Sigmoid colon (tissue), 6 donors: ENCODE measurements at regions not wholly inside any gene's neighbourhood (a gene's known extent, or its start where the extent isn't known, plus 50 kb on each side); places are given as distances from the start of the nearest gene placed in this dataset.
"Not testable (repeated sequence)": the region's sequence is repeated elsewhere in the genome, so short reads cannot be mapped to it uniquely, and the experiment has no call there.

ENCODE experiments used
- DNase-seq: peaks from one replicate; pipeline ENCODE4 v3.0.0-alpha.2; 2019
- H3K27ac ChIP-seq, 4 donors: fragments of 200-600 bp; sonication (generic); one replicate each; pipeline ENCODE4 v1.5.1; 2016 to 2019; ENCODE audit warnings: mild to moderate bottlenecking in 1 of 4
- H3K27me3 ChIP-seq, 3 donors: fragments of 200-600 bp; sonication (generic); one replicate each; pipeline ENCODE4 v1.5.1; 2019; ENCODE audit warnings: mild to moderate bottlenecking in 1 of 3
- H3K36me3 ChIP-seq, 4 donors: fragments of 200-600 bp; sonication (generic); one replicate each; pipeline ENCODE4 v1.5.1; 2016 to 2019
- H3K4me1 ChIP-seq, 4 donors: fragments of 200-600 bp; sonication (generic); one replicate each; pipeline ENCODE4 v1.5.1; 2017 to 2019
- H3K4me3 ChIP-seq, 4 donors: fragments of 200-600 bp; sonication (generic); one replicate each; pipeline ENCODE4 v1.5.1; 2017 to 2019; ENCODE audit warnings: mild to moderate bottlenecking in 2 of 4, moderate library complexity in 1 of 4
- H3K9me3 ChIP-seq, 4 donors: fragments of 200-600 bp in 3 of 4; sonication (generic) in 3 of 4; one replicate each; pipeline versions ENCODE4 v1.5.1 to v1.6.1; 2013 to 2019
- CTCF ChIP-seq, 4 experiments: fragments of 450-650 bp in 3 of 4; fragments of 200-600 bp in 1 of 4; IDR thresholded peaks; one replicate each; pipeline ENCODE4 v1.5.1; 2016 to 2019; ENCODE audit warnings: antibody characterized with exemption in 4 of 4, mild to moderate bottlenecking in 3 of 4, moderate library complexity in 2 of 4
- EP300 ChIP-seq, 4 donors: sonication (generic); formaldehyde crosslinking; IDR thresholded peaks; one replicate each; pipeline ENCODE4 v1.6.1; 2017; ENCODE audit warnings: antibody characterized with exemption in 4 of 4
- POLR2A ChIP-seq, 2 donors: fragments of 450-650 bp; IDR thresholded peaks; one replicate each; pipeline ENCODE4 v1.6.1; 2016; ENCODE audit warnings: antibody characterized with exemption in 2 of 2, mild to moderate bottlenecking in 2 of 2, moderate library complexity in 2 of 2
- POLR2AphosphoS5 ChIP-seq, 4 donors: sonication (generic); formaldehyde crosslinking; IDR thresholded peaks; one replicate each; pipeline ENCODE4 v1.6.1; 2017; ENCODE audit warnings: antibody characterized with exemption in 4 of 4
- WGBS, 2 donors: extraction: QIAGEN DNeasy Blood & Tissue Kit; methylation state at CpG; one replicate each; pipeline ENCODE4 v1.1.7; 2013; 5-methylcytosine and 5-hydroxymethylcytosine counted together
- intact Hi-C: fragments of 100-400 bp; cut with DNase I; formaldehyde crosslinking; loops from one replicate; pipeline ENCODE4 v1.15.1; 2023
- donor health status: healthy with polysubstance abuse.
- donor health status: healthy.

GRCh38 chr4:181897935-181898334 lies 345.3 kb upstream of the TENM3 start:
- Histone ChIP-seq H3K27me3 (no peaks in the 10 kb centered on the region), H3K27ac (no peak overlapping the region), H3K4me1 (no peaks in the 10 kb centered on the region), H3K4me3 (no peak overlapping the region), H3K36me3 (no peaks in the 10 kb centered on the region), H3K9me3 (peaks cover 0 to 2% (median 0%) of the 10 kb centered on the region in 4 donors)
- no peak for TF ChIP-seq CTCF (IDR thresholded peaks at IDR 0.05)
- no peak for TF ChIP-seq POLR2A (IDR thresholded peaks at IDR 0.05)
- no peak for TF ChIP-seq EP300 (IDR thresholded peaks at IDR 0.05)
- TF ChIP-seq POLR2AphosphoS5 (IDR thresholded peaks at IDR 0.05): no peak
- intact Hi-C loops: no loop called here
- DNase-seq: no peak
- 72 to 77% methylated on average over 2 of the region's 2 CpGs for WGBS, 2 donors

- H3K4me1 ChIP-seq, intact Hi-C loops: not testable (repeated sequence)
- 41 to 85% methylated on average over 2 of the region's 2 CpGs for WGBS, 2 donors
These were observed 340.8 kb upstream of the TENM3 start for GRCh38 chr4:181902404-181902803.

GRCh38 chr4:181905708-181906107 lies 337.5 kb upstream of the TENM3 start:
- no peaks in the 10 kb centered on the region for H3K4me1 ChIP-seq
- intact Hi-C loops: no loop called here
- no peaks in the 10 kb centered on the region for H3K36me3 ChIP-seq
- no peak for TF ChIP-seq EP300 (IDR thresholded peaks at IDR 0.05)
- TF ChIP-seq CTCF (IDR thresholded peaks at IDR 0.05): no peak
- no peak for TF ChIP-seq POLR2AphosphoS5 (IDR thresholded peaks at IDR 0.05)
- TF ChIP-seq POLR2A (IDR thresholded peaks at IDR 0.05): no peak
- WGBS, 2 donors: 84 to 87% methylated on average over 4 of the region's 4 CpGs
- no peak for DNase-seq
- no peak overlapping the region for H3K4me3 ChIP-seq
- H3K9me3 ChIP-seq: peaks cover 0 to 2% (median 0%) of the 10 kb centered on the region in 4 donors
- no peak overlapping the region for H3K27ac ChIP-seq
- no peaks in the 10 kb centered on the region for H3K27me3 ChIP-seq

More at GRCh38 chr4:181902404-181902803, 340.8 kb upstream of the TENM3 start:
- H3K27me3 ChIP-seq, H3K4me3 ChIP-seq, H3K36me3 ChIP-seq, DNase-seq, H3K9me3 ChIP-seq, H3K27ac ChIP-seq: not testable (repeated sequence)

- no peak for TF ChIP-seq POLR2AphosphoS5 (IDR thresholded peaks at IDR 0.05)
- Histone ChIP-seq H3K36me3 (no peaks in the 10 kb centered on the region), H3K27me3 (no peaks in the 10 kb centered on the region), H3K4me1 (no peaks in the 10 kb centered on the region), H3K27ac (no peak overlapping the region), H3K4me3 (no peak overlapping the region), H3K9me3 (no peaks in the 10 kb centered on the region)
- DNase-seq: no peak
- intact Hi-C loops: no loop called here
- WGBS, 2 donors: 80 to 86% methylated on average over 1 of the region's 1 CpG
These were observed 335.0 kb upstream of the TENM3 start for GRCh38 chr4:181908168-181908567.

GRCh38 chr4:181909368-181909767 lies 333.8 kb upstream of the TENM3 start:
- WGBS, 2 donors: 85 to 88% methylated on average over 6 of the region's 6 CpGs
- Histone ChIP-seq H3K27me3 (no peaks in the 10 kb centered on the region), H3K27ac (no peak overlapping the region), H3K36me3 (no peaks in the 10 kb centered on the region), H3K9me3 (no peaks in the 10 kb centered on the region), H3K4me1 (no peaks in the 10 kb centered on the region), H3K4me3 (no peak overlapping the region)
- no peak for TF ChIP-seq CTCF (IDR thresholded peaks at IDR 0.05)
- no peak for DNase-seq
- intact Hi-C loops: no loop called here

- WGBS, 2 donors: 18 to 51% methylated on average over 2 of the region's 2 CpGs
- H3K4me1 ChIP-seq: no peaks in the 10 kb centered on the region
- no peak for DNase-seq
- H3K9me3 ChIP-seq: no peaks in the 10 kb centered on the region
- intact Hi-C loops: no loop called here
- no peaks in the 10 kb centered on the region for H3K27me3 ChIP-seq
- H3K4me3 ChIP-seq: no peak overlapping the region
- TF ChIP-seq EP300 (IDR thresholded peaks at IDR 0.05) (no peak), POLR2AphosphoS5 (IDR thresholded peaks at IDR 0.05) (no peak), POLR2A (IDR thresholded peaks at IDR 0.05) (no peak), CTCF (IDR thresholded peaks at IDR 0.05) (no peak)
- no peak overlapping the region for H3K27ac ChIP-seq
- no peaks in the 10 kb centered on the region for H3K36me3 ChIP-seq
These were observed 331.8 kb upstream of the TENM3 start for GRCh38 chr4:181911420-181911819.
